HG03045 (cell line): ENCODE measurements at regions not wholly inside any gene's neighbourhood (a gene's known extent, or its start where the extent isn't known, plus 50 kb on each side); places are given as distances from the start of the nearest gene placed in this dataset.

Experiments
- ATAC-seq: cut with Tn5 transposase; IDR thresholded peaks from one replicate; pipeline ENCODE4 v1.9.1; 2021; ENCODE audit warnings: mild to moderate bottlenecking, moderate library complexity; ENCODE audit not compliant: unreplicated experiment

- no peak for ATAC-seq
These were observed 779.3 kb upstream of the ACO1 start for GRCh38 chr9:31605164-31605563.

- ATAC-seq, result no peak
These were observed 777.8 kb upstream of the ACO1 start for GRCh38 chr9:31606678-31607077.

GRCh38 chr9:31608416-31608815, 776.0 kb upstream of the ACO1 start:
- ATAC-seq, result no peak

GRCh38 chr9:31608881-31609280, 775.6 kb upstream of the ACO1 start:
- ATAC-seq, result no peak

GRCh38 chr9:31612336-31613030, 772.0 kb upstream of the ACO1 start:
- no peak for ATAC-seq

- no peak for ATAC-seq
These were observed 768.5 kb upstream of the ACO1 start for GRCh38 chr9:31615966-31616365.

- no peak for ATAC-seq
These were observed 760.9 kb upstream of the ACO1 start for GRCh38 chr9:31623511-31623910.

- ATAC-seq, result no peak
These were observed 755.2 kb upstream of the ACO1 start for GRCh38 chr9:31629292-31629691.

GRCh38 chr9:31637265-31637664, 747.2 kb upstream of the ACO1 start:
- ATAC-seq, result no peak

- ATAC-seq, result no peak
These were observed 746.6 kb upstream of the ACO1 start for GRCh38 chr9:31637861-31638260.

GRCh38 chr9:31639451-31639850, 745.0 kb upstream of the ACO1 start:
- no peak for ATAC-seq

GRCh38 chr9:31669311-31669710, 715.1 kb upstream of the ACO1 start:
- ATAC-seq, result no peak

GRCh38 chr9:31671011-31671410, 713.4 kb upstream of the ACO1 start:
- no peak for ATAC-seq

GRCh38 chr9:31674264-31674663, 710.2 kb upstream of the ACO1 start:
- ATAC-seq, result no peak

GRCh38 chr9:31677415-31677814, 707.0 kb upstream of the ACO1 start:
- no peak for ATAC-seq

- ATAC-seq, result no peak
These were observed 706.6 kb upstream of the ACO1 start for GRCh38 chr9:31677877-31678276.

- ATAC-seq, result no peak
These were observed 701.3 kb upstream of the ACO1 start for GRCh38 chr9:31683116-31683515.

GRCh38 chr9:31697956-31698355, 686.5 kb upstream of the ACO1 start:
- no peak for ATAC-seq

- no peak for ATAC-seq
These were observed 684.6 kb upstream of the ACO1 start for GRCh38 chr9:31699836-31700235.

GRCh38 chr9:31700252-31701045, 684.0 kb upstream of the ACO1 start:
- ATAC-seq, result no peak

- ATAC-seq, result no peak
These were observed 681.5 kb upstream of the ACO1 start for GRCh38 chr9:31702957-31703356.

- no peak for ATAC-seq
These were observed 669.2 kb upstream of the ACO1 start for GRCh38 chr9:31715250-31715649.
